CD14-positive monocyte (primary cell): ENCODE measurements at regions not wholly inside any gene's neighbourhood (a gene's known extent, or its start where the extent isn't known, plus 50 kb on each side); places are given as distances from the start of the nearest gene placed in this dataset.

Experiments used
- DNase-seq, 3 donors: peaks; one replicate each; pipeline ENCODE4 v3.0.0-alpha.2; 2011 to 2022
- H2AFZ ChIP-seq: 2 replicates; pipeline ENCODE4 v1.6.0; 2012; ENCODE audit warnings: mild to moderate bottlenecking, low read depth, low read length, inconsistent platforms; ENCODE audit not compliant: insufficient read depth, poor library complexity, severe bottlenecking
- H3K27ac ChIP-seq, 2 donors: 1 replicate in 1 of 2; 2 replicates in 1 of 2; pipeline ENCODE4 v1.5.1; 2012 to 2013; ENCODE audit warnings: low read length in 2 of 2, control low read depth in 1 of 2, inconsistent platforms in 1 of 2, low read depth in 1 of 2, mild to moderate bottlenecking in 1 of 2
- H3K27me3 ChIP-seq, 2 donors: one replicate each; pipeline versions ENCODE4 v1.6.0 to v1.6.1; 2011 to 2013; ENCODE audit warnings: low read length in 2 of 2; ENCODE audit not compliant: control insufficient read depth in 2 of 2, insufficient read depth in 2 of 2
- H3K36me3 ChIP-seq, 2 donors: replicated peaks in 1 of 2; 1 replicate in 1 of 2; 2 replicates in 1 of 2; pipeline versions ENCODE4 v1.5.1 to v1.6.1; 2012 to 2013; ENCODE audit warnings: low read length in 2 of 2, control low read depth in 1 of 2, inconsistent platforms in 1 of 2, mild to moderate bottlenecking in 1 of 2; ENCODE audit not compliant: insufficient read depth in 2 of 2, control insufficient read depth in 1 of 2
- H3K4me1 ChIP-seq, 2 donors: 1 replicate in 1 of 2; 2 replicates in 1 of 2; pipeline versions ENCODE4 v1.5.1 to v1.6.1; 2012 to 2013; ENCODE audit warnings: low read length in 2 of 2, control low read depth in 1 of 2, inconsistent platforms in 1 of 2, mild to moderate bottlenecking in 1 of 2, moderate library complexity in 1 of 2; ENCODE audit not compliant: insufficient read depth in 2 of 2, control insufficient read depth in 1 of 2
- H3K4me2 ChIP-seq: replicated peaks from 2 replicates; pipeline ENCODE3; 2012; ENCODE audit warnings: low read length, moderate library complexity, mild to moderate bottlenecking; ENCODE audit not compliant: poor library complexity, severe bottlenecking; ENCODE audit errors: extremely low read depth
- H3K4me3 ChIP-seq, 3 experiments: fragments of 200-600 bp in 1 of 3; sonication (generic) in 1 of 3; replicated peaks in 1 of 3; 1 replicate in 2 of 3; 2 replicates in 1 of 3; pipeline ENCODE4 v1.5.1; 2011 to 2013; ENCODE audit warnings: low read length in 3 of 3, mild to moderate bottlenecking in 3 of 3, control low read depth in 2 of 3, low read depth in 2 of 3, inconsistent platforms in 1 of 3, moderate library complexity in 1 of 3
- H3K79me2 ChIP-seq: 2 replicates; pipeline ENCODE4 v1.6.0; 2012; ENCODE audit warnings: mild to moderate bottlenecking, control low read depth, inconsistent platforms, low read length, moderate library complexity; ENCODE audit not compliant: insufficient read depth
- H3K9ac ChIP-seq: 2 replicates; pipeline ENCODE4 v1.6.0; 2017; ENCODE audit warnings: low read length, mild to moderate bottlenecking; ENCODE audit not compliant: insufficient read depth, poor library complexity, severe bottlenecking
- H3K9me3 ChIP-seq, 2 donors: replicated peaks in 1 of 2; 1 replicate in 1 of 2; 2 replicates in 1 of 2; pipeline versions ENCODE4 v1.5.1 to v1.6.1; 2012 to 2013; ENCODE audit warnings: low read length in 2 of 2, control low read depth in 1 of 2; ENCODE audit not compliant: control insufficient read depth in 1 of 2, insufficient read depth in 1 of 2
- H4K20me1 ChIP-seq: 2 replicates; pipeline ENCODE4 v1.6.0; 2012; ENCODE audit warnings: mild to moderate bottlenecking, low read length, control low read depth, moderate library complexity; ENCODE audit not compliant: insufficient read depth
- H3K27ac Mint-ChIP-seq, 7 donors: one replicate each; pipeline ENCODE4 v1.8.0; 2020; ENCODE audit warnings: mild to moderate bottlenecking in 7 of 7, mixed read lengths in 7 of 7, moderate library complexity in 6 of 7, inconsistent platforms in 2 of 7
- H3K27me3 Mint-ChIP-seq, 3 donors: one replicate each; pipeline ENCODE4 v1.8.0; 2021 to 2022; ENCODE audit warnings: low read depth in 3 of 3, mild to moderate bottlenecking in 3 of 3, mixed read lengths in 3 of 3, moderate library complexity in 3 of 3, inconsistent platforms in 1 of 3
- H3K36me3 Mint-ChIP-seq, 2 donors: one replicate each; pipeline ENCODE4 v1.8.0; 2020; ENCODE audit warnings: mixed read lengths in 2 of 2, inconsistent platforms in 1 of 2, mild to moderate bottlenecking in 1 of 2
- H3K4me1 Mint-ChIP-seq: one replicate; pipeline ENCODE4 v1.8.0; 2020; ENCODE audit warnings: mild to moderate bottlenecking, mixed read lengths
- H3K4me3 Mint-ChIP-seq, 2 donors: one replicate each; pipeline ENCODE4 v1.8.0; 2020; ENCODE audit warnings: mild to moderate bottlenecking in 2 of 2, mixed read lengths in 2 of 2, moderate library complexity in 1 of 2
- H3K9me3 Mint-ChIP-seq, 7 donors: one replicate each; pipeline ENCODE4 v1.8.0; 2020 to 2022; ENCODE audit warnings: mixed read lengths in 7 of 7, mild to moderate bottlenecking in 6 of 7, moderate library complexity in 6 of 7, inconsistent platforms in 2 of 7
- CTCF ChIP-seq: fragments of 200-600 bp; IDR thresholded peaks from one replicate; pipeline ENCODE4 v1.8.0; 2022; ENCODE audit warnings: antibody characterized with exemption, mild to moderate bottlenecking
- WGBS: methylation state at CpG from one replicate; pipeline ENCODE4 v1.1.5; 2013; ENCODE audit warnings: missing lambda C conversion rate; ENCODE audit not compliant: insufficient coverage; 5-methylcytosine and 5-hydroxymethylcytosine counted together
- intact Hi-C, 2 donors: fragments of 100-400 bp; cut with micrococcal nuclease; formaldehyde crosslinking; loops; one replicate each; pipeline versions ENCODE4 v1.15.0 to v1.15.1; 2023

DNA sequence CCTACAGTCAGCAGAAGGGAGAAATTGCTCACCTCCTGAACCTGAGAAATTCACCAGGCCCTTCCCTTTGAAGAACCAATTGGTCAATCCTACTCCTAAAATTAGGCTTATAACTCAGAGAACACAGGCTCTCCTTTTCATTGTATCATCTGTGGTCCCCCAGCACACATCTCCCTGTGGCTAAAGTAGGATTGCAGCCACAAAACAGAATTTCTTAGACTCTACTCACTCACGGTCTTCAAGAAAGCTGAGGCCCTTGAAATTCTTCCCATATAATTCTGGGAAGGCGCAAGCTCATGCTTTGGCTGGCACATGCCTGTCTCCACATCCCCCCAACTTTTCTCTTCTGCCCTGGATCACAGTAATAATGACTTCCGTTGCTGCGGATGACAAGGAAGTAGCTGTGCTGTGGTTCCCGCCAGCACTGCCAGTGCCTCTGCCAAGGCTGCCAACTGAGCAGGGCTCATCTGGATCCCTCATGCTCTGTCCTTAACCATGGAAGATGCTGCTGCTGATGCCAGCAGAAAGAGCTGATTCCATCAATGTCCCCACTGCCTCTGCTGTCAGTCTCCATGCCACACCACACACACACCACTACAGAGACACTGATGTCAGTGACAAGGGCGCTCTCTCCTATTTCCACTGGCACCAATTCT, 200.6 kb upstream of the POU2AF2 start:
- H3K4me1 Mint-ChIP-seq, result peaks cover 10% of the 10 kb centered on the region
- no peaks in the 10 kb centered on the region for H3K36me3 ChIP-seq
- H3K4me3 Mint-ChIP-seq, result no peak overlapping the region
- H3K4me2 ChIP-seq, result no peak overlapping the region
- peak overlapping the region in 2 of 7 donors; percentile 38 to 46 for H3K27ac Mint-ChIP-seq
- intact Hi-C loops, result no loop called here
- no peak overlapping the region for H3K27ac ChIP-seq
- peaks cover 6% of the 10 kb centered on the region in 2 donors for H3K4me1 ChIP-seq
- no peaks in the 10 kb centered on the region for H3K79me2 ChIP-seq
- H3K9me3 Mint-ChIP-seq, result peaks cover 0 to 2% (median 0%) of the 10 kb centered on the region in 7 donors
- H3K27me3 Mint-ChIP-seq, result peaks cover 0 to 4% (median 3%) of the 10 kb centered on the region in 3 donors
- DNase-seq, result no peak
- H3K36me3 Mint-ChIP-seq, result no peaks in the 10 kb centered on the region
- no peaks in the 10 kb centered on the region for H3K9me3 ChIP-seq
- no peaks in the 10 kb centered on the region for H4K20me1 ChIP-seq
- H3K4me3 ChIP-seq, result no peak overlapping the region
- TF ChIP-seq CTCF, result no peak
- H3K27me3 ChIP-seq, result no peaks in the 10 kb centered on the region
- H2AFZ ChIP-seq, result no peak overlapping the region
- WGBS, result 56% methylated on average over 6 of the region's 6 CpGs
- H3K9ac ChIP-seq, result no peak overlapping the region

DNA sequence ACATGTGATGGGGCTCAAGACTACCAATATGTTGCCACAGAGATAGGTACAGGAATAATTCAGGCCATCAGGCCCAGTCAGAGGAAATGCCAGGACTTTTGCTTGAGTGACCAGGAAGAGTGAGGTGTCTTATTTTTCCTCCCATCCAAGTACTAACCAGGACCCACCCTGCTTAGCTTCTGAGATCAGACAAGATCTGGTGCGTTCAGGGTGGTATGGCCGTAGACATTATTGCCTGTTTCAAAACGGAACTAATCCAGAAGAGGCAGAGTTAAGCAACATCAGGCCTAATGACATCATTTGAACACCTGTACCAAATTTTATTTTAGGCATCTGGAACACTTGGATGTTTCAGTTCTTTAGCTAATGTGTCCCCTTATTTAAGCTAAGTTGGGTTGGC, 205.5 kb upstream of the POU2AF2 start:
- intact Hi-C loops, result no loop called here
- Histone ChIP-seq H4K20me1 (no peaks in the 10 kb centered on the region), H3K4me2 (no peak overlapping the region), H3K79me2 (no peaks in the 10 kb centered on the region), H2AFZ (no peak overlapping the region), H3K27me3 (no peaks in the 10 kb centered on the region), H3K27ac (no peak overlapping the region), H3K36me3 (no peaks in the 10 kb centered on the region), H3K9me3 (peaks cover 0 to 5% of the 10 kb centered on the region in 2 donors), H3K4me3 (no peak overlapping the region), H3K9ac (no peak overlapping the region), H3K4me1 (peaks cover 3 to 4% of the 10 kb centered on the region in 2 donors)
- H3K27me3 Mint-ChIP-seq, result peaks cover 0 to 4% (median 2%) of the 10 kb centered on the region in 3 donors
- H3K4me1 Mint-ChIP-seq, result peaks cover 7% of the 10 kb centered on the region
- no peak for DNase-seq
- 90% methylated on average over 3 of the region's 3 CpGs for WGBS
- H3K9me3 Mint-ChIP-seq, result peaks cover 2 to 25% (median 9%) of the 10 kb centered on the region in 7 donors
- no peak overlapping the region for H3K27ac Mint-ChIP-seq
- no peak for TF ChIP-seq CTCF
- no peak overlapping the region for H3K4me3 Mint-ChIP-seq
- H3K36me3 Mint-ChIP-seq, result no peaks in the 10 kb centered on the region
